ENCODE measurements at regions not wholly inside any gene's neighbourhood (a gene's known extent, or its start where the extent isn't known, plus 50 kb on each side); places are given as distances from the start of the nearest gene placed in this dataset.

GRCh38 chr13:47598340-47598911 is 402.6 kb downstream of the SUCLA2 start:
- no peak for TF ChIP-seq ZNF341 (tag by site-specific recombination; IDR thresholded peaks at IDR 0.05; ENCODE audit: low read depth)
- TF ChIP-seq PRDM10 (tag by site-specific recombination; IDR thresholded peaks at IDR 0.05): no peak
- TF ChIP-seq ZBTB26 (tag by site-specific recombination; optimal IDR thresholded peaks at IDR 0.05): no peak
- no peak for TF ChIP-seq ZNF501 (tag by site-specific recombination; IDR thresholded peaks at IDR 0.05)
